CD4-positive, alpha-beta T cell (primary cell): ENCODE measurements at regions not wholly inside any gene's neighbourhood (a gene's known extent, or its start where the extent isn't known, plus 50 kb on each side); places are given as distances from the start of the nearest gene placed in this dataset.
"Not testable (repeated sequence)": the region's sequence is repeated elsewhere in the genome, so short reads cannot be mapped to it uniquely, and the experiment has no call there.

ENCODE experiments used
- ATAC-seq: fragments of 200-7000 bp; cut with Tn5 transposase; one replicate; pipeline ENCODE4 v1.10.0; 2022; ENCODE audit warnings: mild to moderate bottlenecking; ENCODE audit not compliant: poor library complexity
- CTCF ChIA-PET: fragments of 350-600 bp; sonication (Branson Sonifier 250); formaldehyde crosslinking; loops from one replicate; lab custom pipeline; 2021; ENCODE audit warnings: antibody characterized with exemption, inconsistent platforms; lab: Charles Lee
- POLR2A ChIA-PET: fragments of 350-600 bp; sonication (Branson Sonifier 250); formaldehyde crosslinking; loops from one replicate; lab custom pipeline; 2021; ENCODE audit warnings: antibody characterized with exemption, inconsistent platforms; lab: Charles Lee
- DNase-seq, 14 experiments: peaks; one replicate each; pipeline ENCODE4 v3.0.0-alpha.2; 2013 to 2020; ENCODE audit warnings: mixed read lengths in 2 of 14
- H3K27ac ChIP-seq, 2 donors: one replicate each; pipeline versions ENCODE4 v1.5.1 to v1.7.0; 2013; ENCODE audit warnings: low read length in 2 of 2, low read depth in 1 of 2, mild to moderate bottlenecking in 1 of 2
- H3K27me3 ChIP-seq, 2 experiments: 1 replicate in 1 of 2; 2 replicates in 1 of 2; pipeline versions ENCODE4 v1.6.1 to v1.7.0; 2013; ENCODE audit warnings: low read length in 2 of 2, control low read depth in 1 of 2, mild to moderate bottlenecking in 1 of 2, moderate library complexity in 1 of 2; ENCODE audit not compliant: insufficient read depth in 2 of 2, control insufficient read depth in 1 of 2
- H3K36me3 ChIP-seq: one replicate; pipeline ENCODE4 v1.6.1; 2013; ENCODE audit warnings: low read length, control low read depth; ENCODE audit not compliant: insufficient read depth
- H3K4me1 ChIP-seq: one replicate; pipeline ENCODE4 v1.6.1; 2013; ENCODE audit warnings: low read length, control low read depth; ENCODE audit not compliant: insufficient read depth
- H3K4me3 ChIP-seq: one replicate; pipeline ENCODE4 v1.5.1; 2013; ENCODE audit warnings: mild to moderate bottlenecking, low read length, moderate library complexity
- H3K9me3 ChIP-seq, 2 experiments: 1 replicate in 1 of 2; 2 replicates in 1 of 2; pipeline versions ENCODE4 v1.6.1 to v1.7.0; 2013; ENCODE audit warnings: low read length in 2 of 2, mild to moderate bottlenecking in 2 of 2, control low read depth in 1 of 2, moderate library complexity in 1 of 2; ENCODE audit not compliant: control insufficient read depth in 1 of 2, insufficient read depth in 1 of 2
- H3K27ac Mint-ChIP-seq: one replicate; pipeline ENCODE4 v1.8.0; 2020; ENCODE audit warnings: mixed read lengths
- H3K27me3 Mint-ChIP-seq: one replicate; pipeline ENCODE4 v1.8.0; 2021; ENCODE audit warnings: mixed read lengths
- H3K36me3 Mint-ChIP-seq: one replicate; pipeline ENCODE4 v1.8.0; 2021; ENCODE audit warnings: low read depth, mixed read lengths
- H3K4me1 Mint-ChIP-seq: one replicate; pipeline ENCODE4 v1.8.0; 2021; ENCODE audit warnings: low read depth, mixed read lengths
- H3K4me3 Mint-ChIP-seq: one replicate; pipeline ENCODE4 v1.8.0; 2020; ENCODE audit warnings: mild to moderate bottlenecking, mixed read lengths
- H3K9me3 Mint-ChIP-seq: one replicate; pipeline ENCODE4 v1.8.0; 2020; ENCODE audit warnings: mixed read lengths
- intact Hi-C, 2 experiments: fragments of 100-400 bp; cut with DNase I in 1 of 2; cut with micrococcal nuclease in 1 of 2; formaldehyde crosslinking; loops; one replicate each; pipeline versions ENCODE4 v1.15.1 to v1.9.0; 2023 to 2025; cut with DNase I, micrococcal nuclease

- H3K27me3 Mint-ChIP-seq, H3K4me1 Mint-ChIP-seq, H3K27me3 ChIP-seq, ATAC-seq, POLR2A ChIA-PET, H3K36me3 Mint-ChIP-seq, H3K4me1 ChIP-seq, H3K36me3 ChIP-seq, H3K9me3 ChIP-seq, CTCF ChIA-PET, H3K9me3 Mint-ChIP-seq, H3K27ac ChIP-seq, H3K27ac Mint-ChIP-seq, DNase-seq, H3K4me3 Mint-ChIP-seq, H3K4me3 ChIP-seq, intact Hi-C loops: not testable (repeated sequence)
These were observed 54.9 kb upstream of the NBPF12 start for GRCh38 chr1:146883190-146883589.

DNA sequence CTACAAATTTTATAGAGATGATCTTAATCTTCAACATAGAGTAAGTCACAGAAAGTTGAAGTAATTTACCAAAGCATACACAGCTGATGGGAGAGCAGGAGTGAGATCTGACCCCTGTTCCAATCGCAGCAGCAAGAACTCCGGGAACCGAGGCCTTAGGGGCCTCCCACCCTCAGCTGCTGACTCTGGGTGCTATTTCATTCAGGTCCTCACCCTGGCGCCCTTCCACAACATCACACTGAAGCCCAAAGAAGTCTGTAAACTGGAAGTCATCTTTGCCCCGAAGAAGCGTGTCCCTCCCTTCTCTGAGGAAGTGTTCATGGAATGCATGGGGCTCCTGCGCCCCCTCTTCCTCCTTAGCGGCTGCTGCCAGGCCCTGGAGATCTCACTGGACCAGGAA is 57.0 kb upstream of the NBPF12 start:
- H3K4me3 ChIP-seq, H3K27ac ChIP-seq, H3K27ac Mint-ChIP-seq, ATAC-seq, H3K27me3 Mint-ChIP-seq, H3K36me3 ChIP-seq, intact Hi-C loops, H3K36me3 Mint-ChIP-seq, H3K9me3 ChIP-seq, CTCF ChIA-PET, POLR2A ChIA-PET, H3K4me1 Mint-ChIP-seq, H3K9me3 Mint-ChIP-seq, H3K4me1 ChIP-seq, DNase-seq, H3K27me3 ChIP-seq, H3K4me3 Mint-ChIP-seq: not testable (repeated sequence)

- H3K27me3 ChIP-seq, H3K36me3 ChIP-seq, CTCF ChIA-PET, POLR2A ChIA-PET, H3K9me3 Mint-ChIP-seq, DNase-seq, H3K4me3 Mint-ChIP-seq, H3K4me1 Mint-ChIP-seq, H3K27ac Mint-ChIP-seq, H3K27me3 Mint-ChIP-seq, H3K4me3 ChIP-seq, H3K9me3 ChIP-seq, ATAC-seq, intact Hi-C loops, H3K4me1 ChIP-seq, H3K27ac ChIP-seq, H3K36me3 Mint-ChIP-seq: not testable (repeated sequence)
These were observed 74.3 kb upstream of the NBPF12 start for GRCh38 chr1:146863799-146864319.

- H3K4me1 Mint-ChIP-seq, ATAC-seq, H3K4me3 ChIP-seq, DNase-seq, CTCF ChIA-PET, H3K4me3 Mint-ChIP-seq, H3K9me3 Mint-ChIP-seq, H3K4me1 ChIP-seq, H3K27ac Mint-ChIP-seq, H3K36me3 ChIP-seq, H3K27me3 ChIP-seq, POLR2A ChIA-PET, H3K27ac ChIP-seq, H3K36me3 Mint-ChIP-seq, intact Hi-C loops, H3K27me3 Mint-ChIP-seq, H3K9me3 ChIP-seq: not testable (repeated sequence)
These were observed 85.0 kb upstream of the NBPF12 start for GRCh38 chr1:146853147-146853546.

GRCh38 chr1:146850352-146850889 is 87.7 kb upstream of the NBPF12 start:
- intact Hi-C loops, POLR2A ChIA-PET, DNase-seq: not testable (repeated sequence)

GRCh38 chr1:146838725-146839124 is 99.4 kb upstream of the NBPF12 start:
- H3K36me3 ChIP-seq, POLR2A ChIA-PET, DNase-seq, H3K27me3 Mint-ChIP-seq, ATAC-seq, CTCF ChIA-PET, H3K27ac Mint-ChIP-seq, H3K9me3 Mint-ChIP-seq, H3K9me3 ChIP-seq, H3K36me3 Mint-ChIP-seq, H3K4me1 ChIP-seq, H3K27ac ChIP-seq, H3K27me3 ChIP-seq, intact Hi-C loops, H3K4me1 Mint-ChIP-seq, H3K4me3 ChIP-seq, H3K4me3 Mint-ChIP-seq: not testable (repeated sequence)

More at GRCh38 chr1:146850352-146850889, 87.7 kb upstream of the NBPF12 start:
- H3K9me3 Mint-ChIP-seq, CTCF ChIA-PET, H3K27ac Mint-ChIP-seq, H3K9me3 ChIP-seq, H3K4me3 ChIP-seq, H3K4me1 ChIP-seq, ATAC-seq, H3K36me3 Mint-ChIP-seq, H3K4me3 Mint-ChIP-seq, H3K36me3 ChIP-seq, H3K27me3 Mint-ChIP-seq, H3K4me1 Mint-ChIP-seq, H3K27ac ChIP-seq, H3K27me3 ChIP-seq: not testable (repeated sequence)

DNA sequence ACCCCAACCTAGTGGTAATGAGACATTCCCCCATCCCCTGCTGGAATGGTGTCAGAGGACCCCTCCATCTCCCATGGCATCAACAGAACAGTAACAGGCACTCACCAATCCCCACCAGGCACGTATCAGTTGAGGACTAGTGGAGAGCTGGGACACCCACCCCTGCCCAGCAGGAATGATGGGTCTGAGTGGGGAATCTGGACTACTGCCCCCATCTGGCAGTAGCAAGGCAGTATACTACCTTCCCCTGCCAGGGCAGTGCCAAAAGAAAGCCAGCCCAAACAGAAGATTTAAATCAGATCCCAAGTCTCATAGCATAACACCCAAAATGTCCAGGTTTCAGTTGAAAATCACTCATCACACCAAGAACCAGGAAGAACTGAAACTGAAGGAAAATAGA is 111.2 kb upstream of the NBPF12 start:
- intact Hi-C loops, H3K4me1 ChIP-seq, H3K4me3 ChIP-seq, H3K27ac Mint-ChIP-seq, H3K27me3 ChIP-seq, H3K27ac ChIP-seq, H3K36me3 Mint-ChIP-seq, H3K9me3 Mint-ChIP-seq, H3K36me3 ChIP-seq, POLR2A ChIA-PET, H3K4me1 Mint-ChIP-seq, H3K4me3 Mint-ChIP-seq, ATAC-seq, CTCF ChIA-PET, H3K9me3 ChIP-seq, DNase-seq, H3K27me3 Mint-ChIP-seq: not testable (repeated sequence)
